ENCODE measurements at regions not wholly inside any gene's neighbourhood (a gene's known extent, or its start where the extent isn't known, plus 50 kb on each side); places are given as distances from the start of the nearest gene placed in this dataset.

DNA sequence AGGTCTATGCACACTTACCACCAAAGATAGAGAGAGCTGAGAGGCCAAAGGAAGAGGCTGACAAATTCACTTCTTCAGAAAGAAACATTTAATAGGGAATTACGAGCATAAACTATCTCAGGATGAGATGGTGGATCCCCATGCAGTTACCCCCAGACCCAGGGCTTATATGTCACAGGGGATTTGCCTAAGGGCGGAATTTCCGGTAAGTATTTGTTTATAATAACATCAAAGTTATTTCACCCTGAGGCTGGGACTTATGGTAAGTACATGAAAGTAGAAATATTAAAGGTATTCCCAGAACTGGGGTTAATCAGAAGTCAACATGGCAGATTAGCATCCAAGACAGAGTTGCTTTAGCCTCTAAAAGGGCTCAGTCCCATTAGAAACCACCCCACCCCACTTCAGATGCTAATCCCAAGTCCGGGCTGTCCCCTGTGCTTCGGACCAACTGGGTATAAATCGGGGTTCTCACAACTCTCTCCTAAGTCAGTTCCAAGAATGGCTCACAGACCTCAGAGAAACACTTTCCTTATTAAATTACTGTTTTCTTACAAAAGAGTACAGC is 247.4 kb upstream of the ZP4 start:
- TF ChIP-seq, protein P1, sequence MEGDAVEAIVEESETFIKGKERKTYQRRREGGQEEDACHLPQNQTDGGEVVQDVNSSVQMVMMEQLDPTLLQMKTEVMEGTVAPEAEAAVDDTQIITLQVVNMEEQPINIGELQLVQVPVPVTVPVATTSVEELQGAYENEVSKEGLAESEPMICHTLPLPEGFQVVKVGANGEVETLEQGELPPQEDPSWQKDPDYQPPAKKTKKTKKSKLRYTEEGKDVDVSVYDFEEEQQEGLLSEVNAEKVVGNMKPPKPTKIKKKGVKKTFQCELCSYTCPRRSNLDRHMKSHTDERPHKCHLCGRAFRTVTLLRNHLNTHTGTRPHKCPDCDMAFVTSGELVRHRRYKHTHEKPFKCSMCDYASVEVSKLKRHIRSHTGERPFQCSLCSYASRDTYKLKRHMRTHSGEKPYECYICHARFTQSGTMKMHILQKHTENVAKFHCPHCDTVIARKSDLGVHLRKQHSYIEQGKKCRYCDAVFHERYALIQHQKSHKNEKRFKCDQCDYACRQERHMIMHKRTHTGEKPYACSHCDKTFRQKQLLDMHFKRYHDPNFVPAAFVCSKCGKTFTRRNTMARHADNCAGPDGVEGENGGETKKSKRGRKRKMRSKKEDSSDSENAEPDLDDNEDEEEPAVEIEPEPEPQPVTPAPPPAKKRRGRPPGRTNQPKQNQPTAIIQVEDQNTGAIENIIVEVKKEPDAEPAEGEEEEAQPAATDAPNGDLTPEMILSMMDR (IDR thresholded peaks at IDR 0.05) = no peak
- H3K9me3 ChIP-seq = no peaks in the 10 kb centered on the region
- H3K27me3 ChIP-seq (ENCODE audit: low read depth) = no peaks in the 10 kb centered on the region
- DNase-seq (no peak), ATAC-seq (no peak)
- H3K27ac ChIP-seq = no peak overlapping the region
- intact Hi-C loops (cut with DNase I) = no loop called here
- no peaks in the 10 kb centered on the region for H3K36me3 ChIP-seq
- H3K4me1 ChIP-seq = no peaks in the 10 kb centered on the region
- H3K4me3 ChIP-seq = no peak overlapping the region

DNA sequence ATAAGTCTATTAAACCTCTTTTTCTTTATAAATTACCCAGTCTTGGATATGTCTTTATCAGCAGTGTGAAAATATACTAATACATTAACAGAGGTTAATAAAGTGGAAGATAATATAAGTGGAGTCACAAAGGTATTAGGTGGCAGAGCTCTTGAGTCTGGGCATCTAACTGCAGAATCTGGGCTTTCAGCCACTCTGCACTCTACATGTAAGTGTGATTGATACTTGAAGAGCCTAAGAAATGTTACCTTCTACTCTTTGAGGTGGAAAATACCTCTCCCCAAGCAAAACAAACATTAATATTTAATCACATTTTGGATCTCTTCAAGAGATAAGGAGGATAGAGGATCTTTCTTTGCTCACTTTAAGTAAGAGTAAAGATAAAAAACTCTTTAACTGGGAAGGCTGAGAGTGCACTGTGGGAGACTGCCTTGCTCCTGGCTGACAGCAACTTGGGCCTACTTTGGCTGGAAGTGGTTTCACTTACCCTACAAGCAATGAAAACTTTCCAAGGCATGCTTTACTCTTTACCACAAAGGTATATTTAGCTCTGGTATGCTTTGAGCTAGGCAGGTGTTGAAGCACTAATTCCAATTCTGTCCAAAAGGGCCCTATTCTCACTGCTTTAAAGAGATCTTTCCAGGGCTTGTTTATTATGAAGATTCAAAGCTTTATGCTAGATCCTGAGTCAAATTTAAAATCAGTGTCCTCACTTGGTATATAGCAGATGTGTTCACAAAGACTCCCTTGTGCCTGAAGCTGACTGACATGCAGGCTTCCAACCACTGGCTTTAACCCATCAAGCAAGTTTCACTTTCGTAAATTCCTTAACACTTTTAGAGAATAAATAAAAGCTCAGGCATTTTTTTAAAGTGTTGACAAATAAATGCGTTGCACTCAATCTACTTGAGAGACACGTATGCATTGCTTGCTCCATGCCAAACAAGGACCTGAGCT is 245.3 kb upstream of the ZP4 start:
- DNase-seq (no peak), ATAC-seq (peak in 1 of 2 donors; percentile 35)
- no peaks in the 10 kb centered on the region for H3K36me3 ChIP-seq
- no peak overlapping the region for H3K27ac ChIP-seq
- H3K4me3 ChIP-seq = no peak overlapping the region
- H3K27me3 ChIP-seq (ENCODE audit: low read depth) = no peaks in the 10 kb centered on the region
- H3K9me3 ChIP-seq = no peaks in the 10 kb centered on the region
- H3K4me1 ChIP-seq = no peaks in the 10 kb centered on the region
- intact Hi-C loops (cut with DNase I) = no loop called here
- TF ChIP-seq, protein P1 (IDR thresholded peaks at IDR 0.05) = no peak

DNA sequence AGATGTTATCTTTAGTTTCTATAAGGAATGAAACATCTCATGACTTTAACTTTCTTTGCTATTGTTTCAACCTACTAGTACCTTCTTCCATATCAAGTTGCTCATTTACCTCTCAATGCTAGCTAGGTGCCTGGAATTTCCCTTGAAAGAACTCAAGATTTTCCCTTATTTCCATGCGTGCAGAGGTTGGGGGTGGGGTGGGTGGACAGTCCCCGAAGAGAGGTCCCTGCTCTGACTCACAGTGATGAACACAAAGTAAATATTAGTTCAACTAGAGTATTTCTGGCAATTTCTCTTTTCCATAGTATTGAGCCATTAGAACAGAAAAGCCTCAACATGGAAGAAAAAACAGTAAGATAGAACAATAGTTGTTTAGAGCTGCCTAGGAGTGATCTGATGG is 239.0 kb upstream of the ZP4 start:
- Histone ChIP-seq H3K4me3 (no peak overlapping the region), H3K36me3 (no peaks in the 10 kb centered on the region), H3K4me1 (no peaks in the 10 kb centered on the region), H3K27me3 (ENCODE audit: low read depth) (no peaks in the 10 kb centered on the region), H3K27ac (no peak overlapping the region), H3K9me3 (no peaks in the 10 kb centered on the region)
- no peak for DNase-seq
- no peak for ATAC-seq
- TF ChIP-seq, protein P1 (IDR thresholded peaks at IDR 0.05) = no peak
- intact Hi-C loops (cut with DNase I) = no loop called here

DNA sequence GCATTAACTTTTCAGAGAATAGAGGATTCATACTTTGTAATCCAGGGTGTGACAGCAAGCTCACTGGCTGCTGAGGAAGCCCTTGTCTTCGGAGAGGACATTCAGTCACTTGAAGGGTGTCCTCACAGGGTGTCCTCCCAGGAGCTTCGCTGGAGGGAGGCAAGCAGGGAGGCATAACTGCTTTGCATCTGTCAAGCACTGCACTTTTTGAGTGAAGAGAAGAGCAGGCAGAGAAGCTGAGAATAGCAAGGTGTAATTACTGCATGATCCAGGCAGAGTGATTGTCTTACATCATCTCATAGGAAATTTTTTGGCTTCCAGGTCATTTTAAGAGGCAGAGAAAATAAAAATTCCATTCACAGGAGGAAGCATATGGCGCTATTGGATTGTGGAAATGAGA is 232.5 kb upstream of the ZP4 start:
- ATAC-seq = no peak
- Histone ChIP-seq H3K9me3 (no peaks in the 10 kb centered on the region), H3K4me1 (no peaks in the 10 kb centered on the region), H3K36me3 (no peaks in the 10 kb centered on the region), H3K4me3 (no peak overlapping the region), H3K27ac (no peak overlapping the region), H3K27me3 (ENCODE audit: low read depth) (no peaks in the 10 kb centered on the region)
- TF ChIP-seq, protein P1 (IDR thresholded peaks at IDR 0.05) = no peak
- no peak for DNase-seq
- intact Hi-C loops (cut with DNase I) = no loop called here

DNA sequence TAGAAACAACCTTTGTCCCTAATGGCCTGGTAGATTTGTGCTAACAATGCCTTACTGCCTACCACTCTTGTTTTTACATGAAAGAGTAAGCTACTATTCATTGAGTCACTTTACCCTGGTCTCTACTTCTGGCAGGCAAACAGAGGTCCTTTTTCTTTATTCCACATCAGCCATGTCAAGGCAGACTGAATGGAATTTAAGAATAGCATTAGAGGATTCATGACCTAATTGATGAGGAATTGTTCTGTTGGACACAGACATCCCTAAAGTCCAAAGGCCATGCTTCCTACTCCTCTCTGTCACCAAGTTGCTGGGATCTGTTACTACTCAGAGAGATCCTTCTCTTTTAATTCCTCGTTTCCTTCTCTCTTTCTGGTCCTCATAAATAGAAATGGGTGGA is 229.1 kb upstream of the ZP4 start:
- H3K36me3 ChIP-seq = no peaks in the 10 kb centered on the region
- TF ChIP-seq, protein P1 (IDR thresholded peaks at IDR 0.05) = no peak
- no peaks in the 10 kb centered on the region for H3K4me1 ChIP-seq
- H3K4me3 ChIP-seq = no peak overlapping the region
- intact Hi-C loops (cut with DNase I) = no loop called here
- DNase-seq (no peak), ATAC-seq (no peak)
- no peaks in the 10 kb centered on the region for H3K9me3 ChIP-seq
- H3K27me3 ChIP-seq (ENCODE audit: low read depth) = no peaks in the 10 kb centered on the region
- H3K27ac ChIP-seq = no peak overlapping the region

All from lower lobe of right lung (tissue), 2 donors.